Transverse colon (tissue), 4 donors: ENCODE measurements at regions not wholly inside any gene's neighbourhood (a gene's known extent, or its start where the extent isn't known, plus 50 kb on each side); places are given as distances from the start of the nearest gene placed in this dataset.
A peak's percentile ranks its signal among the peaks of the same experiment; 100 is the strongest.

Experiments
- DNase-seq: peaks from one replicate; pipeline ENCODE4 v3.0.0-alpha.2; 2019
- H3K27ac ChIP-seq, 4 donors: fragments of 200-600 bp; sonication (generic); 2 replicates each; pipeline ENCODE4 v1.5.1; 2016 to 2018; ENCODE audit warnings: inconsistent platforms in 4 of 4
- H3K27me3 ChIP-seq: fragments of 200-600 bp; sonication (generic); 2 replicates; pipeline ENCODE4 v1.5.1; 2017; ENCODE audit warnings: inconsistent platforms
- H3K36me3 ChIP-seq, 4 donors: fragments of 200-600 bp; sonication (generic); 2 replicates each; pipeline ENCODE4 v1.5.1; 2017 to 2019; ENCODE audit warnings: inconsistent platforms in 4 of 4
- H3K4me1 ChIP-seq, 4 donors: fragments of 200-600 bp; sonication (generic); 2 replicates each; pipeline ENCODE4 v1.5.1; 2017 to 2020; ENCODE audit warnings: inconsistent platforms in 4 of 4
- H3K4me3 ChIP-seq, 4 donors: fragments of 200-600 bp; sonication (generic); 1 replicate in 1 of 4; 2 replicates in 3 of 4; pipeline versions ENCODE4 v1.5.1 to v1.6.1; 2017 to 2019; ENCODE audit warnings: inconsistent platforms in 4 of 4
- H3K9me3 ChIP-seq, 2 donors: fragments of 200-600 bp; sonication (generic); 2 replicates each; pipeline ENCODE4 v1.5.1; 2017 to 2019; ENCODE audit warnings: inconsistent platforms in 2 of 2
- CTCF ChIP-seq, 5 experiments: fragments of 200-600 bp in 3 of 5; fragments of 450-650 bp in 2 of 5; sonication (generic) in 3 of 5; IDR thresholded peaks; 1 replicate in 2 of 5; 2 replicates in 3 of 5; pipeline ENCODE4 v1.5.1; 2016 to 2017; ENCODE audit warnings: antibody characterized with exemption in 5 of 5, inconsistent platforms in 3 of 5, mild to moderate bottlenecking in 2 of 5, moderate library complexity in 1 of 5
- EP300 ChIP-seq: sonication (generic); formaldehyde crosslinking; IDR thresholded peaks from one replicate; pipeline ENCODE4 v1.6.1; 2017; ENCODE audit warnings: antibody characterized with exemption, low read depth
- POLR2A ChIP-seq: fragments of 450-650 bp; IDR thresholded peaks from one replicate; pipeline ENCODE4 v1.6.1; 2016; ENCODE audit warnings: antibody characterized with exemption, mild to moderate bottlenecking, moderate library complexity
- POLR2AphosphoS5 ChIP-seq, 3 donors: sonication (generic); formaldehyde crosslinking; IDR thresholded peaks; one replicate each; pipeline ENCODE4 v1.6.1; 2016; ENCODE audit warnings: antibody characterized with exemption in 3 of 3
- WGBS, 2 donors: methylation state at CpG; one replicate each; pipeline ENCODE4 v1.1.5; 2018; ENCODE audit warnings: low coverage in 1 of 2; 5-methylcytosine and 5-hydroxymethylcytosine counted together
- in situ Hi-C, 4 donors: fragments of 200-750 bp; cut with MboI; loops; one replicate each; pipeline versions ENCODE4 v1.15.0 to v1.15.1; 2017; ENCODE audit warnings: low sequenced_read_pairs in 3 of 4, low pct_ligation_motif_present in 1 of 4, low pct_unique_long_range_greater_than_20kb in 1 of 4
- intact Hi-C: fragments of 100-400 bp; cut with DNase I; formaldehyde crosslinking; loops from one replicate; pipeline ENCODE4 v1.15.1; 2023; ENCODE audit warnings: low total_unique reads

- in situ Hi-C loops (no loop called here), intact Hi-C loops (no loop called here)
- Histone ChIP-seq H3K9me3 (peaks cover 0 to 4% of the 10 kb centered on the region in 2 donors), H3K4me1 (no peaks in the 10 kb centered on the region), H3K4me3 (no peak overlapping the region), H3K36me3 (no peaks in the 10 kb centered on the region), H3K27ac (no peak overlapping the region), H3K27me3 (no peaks in the 10 kb centered on the region)
- TF ChIP-seq EP300 = no peak
- TF ChIP-seq POLR2AphosphoS5 (IDR thresholded peaks at IDR 0.05) = no peak
- TF ChIP-seq POLR2A = no peak
- TF ChIP-seq CTCF (IDR thresholded peaks at IDR 0.05) = no peak
- 61 to 100% methylated on average over 1 of the region's 1 CpG for WGBS, 2 donors
- DNase-seq = no peak
Observed at GRCh38 chr5:122237906-122238305, 74.1 kb upstream of the SNCAIP start.

GRCh38 chr5:122252319-122252718 is 59.7 kb upstream of the SNCAIP start:
- peak; percentile 46 for DNase-seq
- H3K27ac ChIP-seq = no peak overlapping the region
- no peaks in the 10 kb centered on the region for H3K27me3 ChIP-seq
- peaks cover 9 to 13% of the 10 kb centered on the region in 2 donors for H3K9me3 ChIP-seq
- WGBS, 2 donors = 8 to 18% methylated on average over 4 of the region's 4 CpGs
- H3K4me3 ChIP-seq = no peak overlapping the region
- H3K4me1 ChIP-seq = peaks cover 0 to 7% (median 0%) of the 10 kb centered on the region in 4 donors
- no peak for TF ChIP-seq CTCF (IDR thresholded peaks at IDR 0.05)
- no peak for TF ChIP-seq POLR2A
- no peak for TF ChIP-seq POLR2AphosphoS5 (IDR thresholded peaks at IDR 0.05)
- TF ChIP-seq EP300 = no peak
- no peaks in the 10 kb centered on the region for H3K36me3 ChIP-seq
- in situ Hi-C loops = no loop called here
- intact Hi-C loops = no loop called here

GRCh38 chr5:122253794-122254193 is 58.2 kb upstream of the SNCAIP start:
- no peak for DNase-seq
- H3K27me3 ChIP-seq = no peaks in the 10 kb centered on the region
- no peak overlapping the region for H3K4me3 ChIP-seq
- H3K9me3 ChIP-seq = peaks cover 9 to 13% of the 10 kb centered on the region in 2 donors
- TF ChIP-seq POLR2AphosphoS5 (IDR thresholded peaks at IDR 0.05) (no peak), POLR2A (no peak), CTCF (IDR thresholded peaks at IDR 0.05) (no peak), EP300 (no peak)
- in situ Hi-C loops = no loop called here
- intact Hi-C loops = no loop called here
- no peak overlapping the region for H3K27ac ChIP-seq
- H3K4me1 ChIP-seq = peaks cover 0 to 7% (median 0%) of the 10 kb centered on the region in 4 donors
- H3K36me3 ChIP-seq = no peaks in the 10 kb centered on the region

GRCh38 chr5:122256388-122256787 is 55.6 kb upstream of the SNCAIP start:
- no peak for DNase-seq
- Histone ChIP-seq H3K4me1 (peaks cover 0 to 7% (median 0%) of the 10 kb centered on the region in 4 donors), H3K4me3 (no peak overlapping the region), H3K9me3 (peaks cover 9 to 13% of the 10 kb centered on the region in 2 donors), H3K27ac (no peak overlapping the region), H3K27me3 (no peaks in the 10 kb centered on the region), H3K36me3 (no peaks in the 10 kb centered on the region)
- intact Hi-C loops = no loop called here
- WGBS, 2 donors = 40 to 45% methylated on average over 1 of the region's 1 CpG
- in situ Hi-C loops = no loop called here
- TF ChIP-seq POLR2AphosphoS5 (IDR thresholded peaks at IDR 0.05) = no peak
- TF ChIP-seq EP300 = no peak
- no peak for TF ChIP-seq CTCF (IDR thresholded peaks at IDR 0.05)
- no peak for TF ChIP-seq POLR2A
